Activated CD8-positive, alpha-beta T cell treated with anti-CD3 and anti-CD28 coated beads for 36 hours (primary cell): ENCODE measurements at regions not wholly inside any gene's neighbourhood (a gene's known extent, or its start where the extent isn't known, plus 50 kb on each side); places are given as distances from the start of the nearest gene placed in this dataset.

Source experiments
- ATAC-seq: fragments of 200-7000 bp; cut with Tn5 transposase; one replicate; pipeline ENCODE4 v1.10.0; 2021; ENCODE audit warnings: mild to moderate bottlenecking, moderate library complexity
- CTCF ChIA-PET: fragments of 350-600 bp; sonication (Branson Sonifier 250); formaldehyde crosslinking; loops from one replicate; lab custom pipeline; 2021; ENCODE audit warnings: antibody characterized with exemption; lab: Charles Lee
- POLR2A ChIA-PET: fragments of 350-600 bp; sonication (Branson Sonifier 250); formaldehyde crosslinking; loops from one replicate; lab custom pipeline; 2021; ENCODE audit warnings: antibody characterized with exemption; lab: Charles Lee
- DNase-seq: peaks from one replicate; pipeline ENCODE4 v3.0.0-alpha.2; 2020
- H3K27ac Mint-ChIP-seq: one replicate; pipeline ENCODE4 v1.8.0; 2021; ENCODE audit warnings: mild to moderate bottlenecking, mixed read lengths
- H3K27me3 Mint-ChIP-seq: one replicate; pipeline ENCODE4 v1.8.0; 2021; ENCODE audit warnings: mixed read lengths
- H3K36me3 Mint-ChIP-seq: one replicate; pipeline ENCODE4 v1.8.0; 2021; ENCODE audit warnings: low read depth, mixed read lengths
- H3K4me1 Mint-ChIP-seq: one replicate; pipeline ENCODE4 v1.8.0; 2021; ENCODE audit warnings: low read depth, mixed read lengths
- H3K4me3 Mint-ChIP-seq: one replicate; pipeline ENCODE4 v1.8.0; 2021; ENCODE audit warnings: mild to moderate bottlenecking, moderate library complexity, mixed read lengths
- H3K9me3 Mint-ChIP-seq: one replicate; pipeline ENCODE4 v1.8.0; 2021; ENCODE audit warnings: mixed read lengths
- CTCF ChIP-seq: fragments of 200-600 bp; IDR thresholded peaks from one replicate; pipeline ENCODE4 v1.8.0; 2022; ENCODE audit warnings: antibody characterized with exemption, mild to moderate bottlenecking
- intact Hi-C: fragments of 100-400 bp; cut with micrococcal nuclease; formaldehyde crosslinking; loops from one replicate; pipeline ENCODE4 v1.10.0; 2022

DNA sequence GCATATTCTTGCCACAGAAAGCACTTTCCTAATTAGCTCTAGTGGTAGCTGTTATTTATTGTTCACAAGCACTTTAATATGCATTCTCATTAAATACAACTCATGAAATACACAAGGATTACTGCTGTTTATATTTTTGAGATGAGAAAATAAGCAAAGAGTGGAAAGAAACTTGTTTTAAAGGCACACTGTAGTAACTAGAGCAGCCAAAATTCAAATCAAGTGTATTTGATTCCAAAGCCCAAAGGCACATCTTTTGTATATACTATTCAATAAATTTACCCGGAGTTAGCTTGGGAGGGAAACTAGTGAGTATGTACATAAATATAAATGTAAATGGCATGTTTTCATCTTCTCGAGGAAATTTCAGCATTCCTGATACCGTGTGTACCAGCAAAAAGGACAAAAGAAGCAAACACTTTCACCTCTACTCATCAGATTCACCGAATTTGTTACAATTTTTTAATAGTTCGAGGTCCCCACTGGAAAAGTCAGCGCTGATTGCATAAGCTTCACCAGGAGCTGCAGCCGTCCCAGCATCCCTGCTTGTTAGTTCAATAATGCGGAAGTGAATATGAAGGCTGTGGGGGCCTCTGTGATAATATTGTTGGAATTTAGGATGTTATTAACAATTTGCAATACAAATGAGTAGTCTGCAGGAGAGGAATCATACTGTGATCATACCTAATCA, 371.6 kb upstream of the MON1B start:
- no peaks in the 10 kb centered on the region for H3K4me1 Mint-ChIP-seq
- H3K27me3 Mint-ChIP-seq: no peaks in the 10 kb centered on the region
- H3K4me3 Mint-ChIP-seq: no peak overlapping the region
- DNase-seq (no peak), ATAC-seq (no peak)
- peaks cover 3% of the 10 kb centered on the region for H3K9me3 Mint-ChIP-seq
- intact Hi-C loops: no loop called here
- H3K27ac Mint-ChIP-seq: no peak overlapping the region
- no peak for TF ChIP-seq CTCF
- no peaks in the 10 kb centered on the region for H3K36me3 Mint-ChIP-seq
- CTCF ChIA-PET: no interaction called here
- POLR2A ChIA-PET: no interaction called here

DNA sequence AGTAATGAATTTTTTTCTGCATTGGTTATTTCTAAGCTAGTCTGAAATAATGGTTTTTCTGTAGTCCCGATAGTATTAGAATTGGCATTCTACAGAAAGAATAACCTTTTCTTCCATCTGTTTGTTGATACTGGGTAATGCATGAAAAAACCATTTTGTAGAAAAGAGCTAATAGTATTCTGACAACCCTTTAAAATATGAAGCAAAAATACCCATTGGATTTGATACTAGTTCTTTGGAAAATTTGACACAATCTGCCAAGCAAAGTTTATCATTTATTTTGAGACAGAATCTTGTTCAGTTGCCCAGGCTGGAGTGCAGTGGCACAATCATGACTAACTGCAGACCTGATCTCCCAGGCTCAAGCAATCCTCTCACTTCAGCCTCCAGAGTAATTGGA, 366.8 kb upstream of the MON1B start:
- intact Hi-C loops: no loop called here
- POLR2A ChIA-PET: no interaction called here

DNA sequence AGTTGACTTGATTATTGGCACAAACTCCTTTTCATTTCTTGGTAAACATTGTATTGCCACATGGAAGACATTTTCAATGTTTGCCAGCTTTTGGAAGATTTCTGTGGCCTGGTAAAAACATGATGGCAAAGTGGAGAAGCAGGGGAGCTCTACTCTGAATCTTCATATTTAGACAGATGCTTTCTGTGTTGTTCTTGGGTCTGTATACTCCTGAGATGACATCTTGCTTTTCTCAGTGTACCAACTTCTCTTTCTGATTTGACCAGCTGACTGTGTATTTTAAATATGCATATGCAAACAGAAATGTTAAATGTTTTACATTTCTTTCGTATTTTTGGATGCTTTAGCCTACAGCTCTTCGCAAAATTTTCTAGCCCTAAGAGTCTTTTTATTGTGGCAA, 366.2 kb upstream of the MON1B start:
- intact Hi-C loops: no loop called here
- no peak for TF ChIP-seq CTCF
- no peak overlapping the region for H3K4me3 Mint-ChIP-seq
- DNase-seq (no peak), ATAC-seq (no peak)
- ChIA-PET CTCF (no interaction called here), POLR2A (no interaction called here)
- no peak overlapping the region for H3K27ac Mint-ChIP-seq
- H3K36me3 Mint-ChIP-seq: no peaks in the 10 kb centered on the region
- H3K9me3 Mint-ChIP-seq: peaks cover 3% of the 10 kb centered on the region
- no peaks in the 10 kb centered on the region for H3K4me1 Mint-ChIP-seq
- H3K27me3 Mint-ChIP-seq: no peaks in the 10 kb centered on the region

More for the DNA sequence above, 366.8 kb upstream of the MON1B start:
- no peak for ATAC-seq
- TF ChIP-seq CTCF: no peak
- DNase-seq: no peak
- Mint-ChIP-seq H3K27me3 (no peaks in the 10 kb centered on the region), H3K4me1 (no peaks in the 10 kb centered on the region), H3K36me3 (no peaks in the 10 kb centered on the region), H3K9me3 (peaks cover 3% of the 10 kb centered on the region), H3K4me3 (no peak overlapping the region), H3K27ac (no peak overlapping the region)
- CTCF ChIA-PET: no interaction called here

DNA sequence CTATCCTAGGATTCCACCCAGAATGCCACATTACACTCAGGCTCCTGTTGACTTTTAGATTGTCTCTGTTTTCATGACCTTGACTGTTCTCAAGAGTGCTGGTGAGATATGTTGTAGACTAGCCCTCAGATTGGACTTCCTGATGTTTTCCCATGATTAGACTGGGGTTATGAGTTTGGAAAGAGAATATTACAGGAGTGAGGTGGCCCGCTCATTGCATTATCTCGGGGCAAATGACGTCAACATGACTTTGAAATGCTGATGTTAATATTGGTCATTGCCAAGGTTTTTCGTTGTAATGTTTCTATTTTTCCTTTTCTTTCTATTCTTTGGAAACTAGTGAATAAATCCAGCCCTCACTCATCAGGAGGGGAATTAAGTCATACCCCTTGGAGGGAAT, 355.7 kb upstream of the MON1B start:
- Mint-ChIP-seq H3K4me3 (no peak overlapping the region), H3K9me3 (peaks cover 7% of the 10 kb centered on the region), H3K36me3 (no peaks in the 10 kb centered on the region), H3K27ac (no peak overlapping the region), H3K4me1 (no peaks in the 10 kb centered on the region), H3K27me3 (no peaks in the 10 kb centered on the region)
- TF ChIP-seq CTCF: no peak
- POLR2A ChIA-PET: interaction anchor here (0.5 kb wide), 1 partner anchor 65 kb away, joined by 3 read pairs; no protein-coding TSS in a partner anchor
- CTCF ChIA-PET: no interaction called here
- DNase-seq: no peak
- intact Hi-C loops: no loop called here
- ATAC-seq: no peak

DNA sequence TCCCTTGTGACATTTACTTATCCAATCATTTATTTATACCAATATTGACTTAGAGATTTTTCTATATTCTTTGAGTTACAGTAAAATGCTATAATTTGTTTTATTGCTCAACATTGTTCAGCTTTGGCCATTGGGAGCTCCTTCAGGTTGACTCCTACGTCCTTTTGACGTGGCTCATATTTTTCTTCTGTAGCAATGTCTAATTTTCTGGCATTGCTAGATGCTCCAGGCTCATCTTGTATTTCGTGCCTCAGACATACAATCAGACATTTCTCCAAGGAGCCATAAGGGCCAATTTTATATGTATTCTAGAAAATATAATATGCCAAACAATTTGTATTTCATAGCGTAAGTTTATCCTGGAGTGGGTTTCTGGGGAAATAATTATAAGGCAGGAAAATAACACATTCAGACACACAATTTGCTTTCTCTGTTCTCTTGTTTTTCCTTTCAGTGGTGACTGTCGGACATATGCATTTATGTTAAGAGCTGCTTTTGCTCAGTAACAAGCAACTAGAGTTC, 355.1 kb upstream of the MON1B start:
- TF ChIP-seq CTCF: no peak
- Mint-ChIP-seq H3K27me3 (no peaks in the 10 kb centered on the region), H3K4me1 (no peaks in the 10 kb centered on the region), H3K27ac (no peak overlapping the region), H3K9me3 (peaks cover 8% of the 10 kb centered on the region), H3K4me3 (no peak overlapping the region), H3K36me3 (no peaks in the 10 kb centered on the region)
- intact Hi-C loops: no loop called here
- no peak for ATAC-seq
- POLR2A ChIA-PET: interaction anchor here (0.5 to 0.6 kb wide), 2 partner anchors 65 to 88 kb away, joined by 3 read pairs; no protein-coding TSS in a partner anchor
- DNase-seq: no peak
- CTCF ChIA-PET: no interaction called here
